Left ventricle myocardium inferior (tissue), 1 donor: ENCODE measurements at regions not wholly inside any gene's neighbourhood (a gene's known extent, or its start where the extent isn't known, plus 50 kb on each side); places are given as distances from the start of the nearest gene placed in this dataset.

Experiments used
- DNase-seq: peaks from one replicate; pipeline ENCODE4 v3.0.0-alpha.2; 2020
- H3K27ac ChIP-seq: fragments of 200-600 bp; replicated peaks from 2 replicates; pipeline ENCODE4 v1.8.0; 2021
- H3K27me3 ChIP-seq: fragments of 200-600 bp; 2 replicates; pipeline ENCODE4 v1.8.0; 2021; ENCODE audit warnings: low read depth
- H3K36me3 ChIP-seq: fragments of 200-600 bp; 2 replicates; pipeline ENCODE4 v1.8.0; 2021
- H3K4me1 ChIP-seq: fragments of 200-600 bp; 2 replicates; pipeline ENCODE4 v1.8.0; 2021
- H3K4me3 ChIP-seq: fragments of 200-600 bp; 2 replicates; pipeline ENCODE4 v1.8.0; 2021; ENCODE audit warnings: mild to moderate bottlenecking, moderate library complexity
- H3K9me3 ChIP-seq: fragments of 200-600 bp; replicated peaks from 2 replicates; pipeline ENCODE4 v1.8.0; 2021
- CTCF ChIP-seq: fragments of 200-600 bp; IDR thresholded peaks from 2 replicates; pipeline ENCODE4 v1.8.0; 2021; ENCODE audit warnings: antibody characterized with exemption, mild to moderate bottlenecking, borderline replicate concordance
- intact Hi-C: fragments of 100-400 bp; cut with micrococcal nuclease; formaldehyde crosslinking; loops from one replicate; pipeline ENCODE4 v1.11.0; 2022
- donor health status: DM: no; HTN: yes; CAD: no; lungs with severe emphysema.

- intact Hi-C loops, result no loop called here
- no peaks in the 10 kb centered on the region for H3K4me1 ChIP-seq
- no peak overlapping the region for H3K27ac ChIP-seq
- H3K9me3 ChIP-seq, result no peaks in the 10 kb centered on the region
- DNase-seq, result no peak
- H3K4me3 ChIP-seq, result no peak overlapping the region
- TF ChIP-seq CTCF, result no peak
- no peaks in the 10 kb centered on the region for H3K27me3 ChIP-seq
- no peaks in the 10 kb centered on the region for H3K36me3 ChIP-seq
These were observed 111.4 kb upstream of the EOLA2 start for GRCh38 chrX:150049647-150050046.

GRCh38 chrX:150050387-150050786, 112.1 kb upstream of the EOLA2 start:
- H3K36me3 ChIP-seq, result no peaks in the 10 kb centered on the region
- no peak for TF ChIP-seq CTCF
- no peak overlapping the region for H3K4me3 ChIP-seq
- intact Hi-C loops, result no loop called here
- H3K9me3 ChIP-seq, result no peaks in the 10 kb centered on the region
- DNase-seq, result no peak
- no peaks in the 10 kb centered on the region for H3K27me3 ChIP-seq
- no peaks in the 10 kb centered on the region for H3K4me1 ChIP-seq
- H3K27ac ChIP-seq, result no peak overlapping the region

GRCh38 chrX:150051096-150051495, 112.8 kb upstream of the EOLA2 start:
- no peak for DNase-seq
- Histone ChIP-seq H3K27ac (no peak overlapping the region), H3K9me3 (no peaks in the 10 kb centered on the region), H3K36me3 (no peaks in the 10 kb centered on the region), H3K27me3 (no peaks in the 10 kb centered on the region), H3K4me1 (no peaks in the 10 kb centered on the region), H3K4me3 (no peak overlapping the region)
- intact Hi-C loops, result no loop called here
- TF ChIP-seq CTCF, result no peak

GRCh38 chrX:150052226-150052625, 113.9 kb upstream of the EOLA2 start:
- Histone ChIP-seq H3K4me1 (no peaks in the 10 kb centered on the region), H3K27ac (no peak overlapping the region), H3K27me3 (no peaks in the 10 kb centered on the region), H3K36me3 (no peaks in the 10 kb centered on the region), H3K9me3 (no peaks in the 10 kb centered on the region), H3K4me3 (no peak overlapping the region)
- intact Hi-C loops, result no loop called here
- no peak for DNase-seq
- TF ChIP-seq CTCF, result no peak

GRCh38 chrX:150058728-150059127, 120.4 kb upstream of the EOLA2 start:
- DNase-seq, result no peak
- Histone ChIP-seq H3K36me3 (no peaks in the 10 kb centered on the region), H3K9me3 (no peaks in the 10 kb centered on the region), H3K4me1 (peaks cover 11% of the 10 kb centered on the region), H3K4me3 (no peak overlapping the region), H3K27me3 (no peaks in the 10 kb centered on the region), H3K27ac (no peak overlapping the region)
- intact Hi-C loops, result no loop called here
- no peak for TF ChIP-seq CTCF

- Histone ChIP-seq H3K27me3 (no peaks in the 10 kb centered on the region), H3K4me3 (no peak overlapping the region), H3K9me3 (no peaks in the 10 kb centered on the region), H3K4me1 (peaks cover 11% of the 10 kb centered on the region), H3K27ac (no peak overlapping the region), H3K36me3 (no peaks in the 10 kb centered on the region)
- intact Hi-C loops, result no loop called here
- no peak for TF ChIP-seq CTCF
- no peak for DNase-seq
These were observed 122.1 kb upstream of the EOLA2 start for GRCh38 chrX:150060406-150060805.
